ENCODE measurements at regions not wholly inside any gene's neighbourhood (a gene's known extent, or its start where the extent isn't known, plus 50 kb on each side); places are given as distances from the start of the nearest gene placed in this dataset.

GRCh38 chr11:69355959-69356702 is 62.2 kb downstream of the MYEOV start:
- TF ChIP-seq CTCF (IDR thresholded peaks at IDR 0.05) (no peak), POLR2A (IDR thresholded peaks at IDR 0.05) (no peak)
